HepG2 (cell line): ENCODE measurements at regions not wholly inside any gene's neighbourhood (a gene's known extent, or its start where the extent isn't known, plus 50 kb on each side); places are given as distances from the start of the nearest gene placed in this dataset.

Experiments used
- ATAC-seq: fragments of 200-7000 bp; cut with Tn5 transposase; 3 replicates; pipeline ENCODE4 v1.9.1; 2020; ENCODE audit warnings: mild to moderate bottlenecking, moderate library complexity
- BruUV-seq: library from RNA; stranded (reverse); fragments of 400-500 nt; replicated peaks from 2 replicates; lab custom pipeline; 2021; lab: Mats Ljungman, UMichigan
- CTCF ChIA-PET: fragments of 300-600 bp; formaldehyde crosslinking; extraction: SDS; loops from one replicate; lab custom pipeline; 2021; ENCODE audit warnings: low total read pairs, inconsistent platforms, low intra/inter-chr PET ratio; lab: Yijun Ruan, JAX
- POLR2A ChIA-PET: fragments of 350-600 bp; sonication (Branson Sonifier 250); formaldehyde crosslinking; loops from one replicate; lab custom pipeline; 2020; ENCODE audit warnings: antibody characterized with exemption, inconsistent platforms; lab: Yijun Ruan, JAX
- DNase-seq: peaks from one replicate; pipeline ENCODE4 v3.0.0-alpha.2; 2015; ENCODE audit warnings: low spot score
- FAIRE-seq: peaks from 3 replicates; lab custom pipeline; 2011; peaks lifted over from hg19 to GRCh38; lab: Jason Lieb, UNC
- H2AFZ ChIP-seq: one replicate; pipeline ENCODE4 v1.6.1; 2011; ENCODE audit warnings: low read length, inconsistent platforms
- H3K27ac ChIP-seq: fragments of 300-600 bp; 3 replicates; pipeline ENCODE4 v1.8.0; 2011; ENCODE audit warnings: mixed run types, mild to moderate bottlenecking, mixed read lengths, low read length, inconsistent platforms; ENCODE audit not compliant: insufficient read depth; ENCODE audit errors: extremely low read length
- H3K27me3 ChIP-seq, 2 experiments: fragments of 200-600 bp in 1 of 2; 2 replicates in 1 of 2; 3 replicates in 1 of 2; pipeline versions ENCODE4 v1.6.0 to v1.8.0; 2011; ENCODE audit warnings: low read length in 2 of 2, mild to moderate bottlenecking in 2 of 2, moderate library complexity in 2 of 2, inconsistent platforms in 1 of 2; ENCODE audit not compliant: insufficient read depth in 2 of 2, control insufficient read depth in 1 of 2
- H3K36me3 ChIP-seq, 2 experiments: fragments of 200-600 bp in 1 of 2; replicated peaks in 1 of 2; 2 replicates in 1 of 2; 3 replicates in 1 of 2; pipeline versions ENCODE4 v1.5.1 to v1.8.0; 2011; ENCODE audit warnings: low read length in 2 of 2, inconsistent platforms in 1 of 2; ENCODE audit not compliant: insufficient read depth in 2 of 2, control insufficient read depth in 1 of 2
- H3K4me1 ChIP-seq: 2 replicates; pipeline ENCODE4 v1.5.1; 2012; ENCODE audit warnings: low read length, inconsistent platforms; ENCODE audit not compliant: insufficient read depth
- H3K4me2 ChIP-seq: 2 replicates; pipeline ENCODE4 v1.6.0; 2011; ENCODE audit warnings: low read depth, low read length, inconsistent platforms
- H3K4me3 ChIP-seq, 3 experiments: fragments of 200-600 bp in 1 of 3; sonication (generic), shearing (Covaris generic) in 1 of 3; replicated peaks in 1 of 3; 2 replicates each; pipeline ENCODE4 v1.5.1; 2011 to 2016; ENCODE audit warnings: low read length in 3 of 3, inconsistent platforms in 2 of 3, low read depth in 2 of 3, mild to moderate bottlenecking in 2 of 3, control low read depth in 1 of 3, mixed read lengths in 1 of 3; ENCODE audit not compliant: insufficient read depth in 1 of 3
- H3K79me2 ChIP-seq: one replicate; pipeline ENCODE4 v1.6.1; 2011; ENCODE audit warnings: low read length, inconsistent platforms; ENCODE audit not compliant: insufficient read depth
- H3K9ac ChIP-seq: 2 replicates; pipeline ENCODE4 v1.6.0; 2011; ENCODE audit warnings: mild to moderate bottlenecking, low read depth, low read length, inconsistent platforms; ENCODE audit not compliant: insufficient read depth
- H3K9me3 ChIP-seq: 2 replicates; pipeline ENCODE4 v1.5.1; 2012; ENCODE audit warnings: mild to moderate bottlenecking, low read length
- H4K20me1 ChIP-seq: 2 replicates; pipeline ENCODE4 v1.6.0; 2011; ENCODE audit warnings: inconsistent platforms, mild to moderate bottlenecking, low read length, moderate library complexity; ENCODE audit not compliant: insufficient read depth
- MYPOP ChIP-seq: sonication (generic); formaldehyde crosslinking; IDR thresholded peaks from 2 replicates; pipeline ENCODE4 v1.8.1; 2023; ENCODE audit warnings: mild to moderate bottlenecking, moderate library complexity, missing genetic modification reagents
- POLR2AphosphoS2 ChIP-seq: IDR thresholded peaks from 2 replicates; pipeline ENCODE4 v1.6.1; 2011; ENCODE audit warnings: low read depth, low read length, improper control_type of control experiment
- RARG ChIP-seq: sonication (generic); formaldehyde crosslinking; IDR thresholded peaks from 2 replicates; pipeline ENCODE4 v1.4.0; 2020; ENCODE audit warnings: low read depth, mild to moderate bottlenecking, missing genetic modification reagents
- RFXANK ChIP-seq: IDR thresholded peaks from 2 replicates; pipeline ENCODE4 v1.6.1; 2016
- SRSF9 ChIP-seq: fragments of 200-400 bp; formaldehyde crosslinking; IDR thresholded peaks from 2 replicates; pipeline ENCODE4 v1.6.1; 2018; ENCODE audit warnings: borderline replicate concordance, mild to moderate bottlenecking, low read depth, low read length; ENCODE audit not compliant: insufficient read depth, poor library complexity, severe bottlenecking
- ZNF205 ChIP-seq: IDR thresholded peaks from 2 replicates; pipeline ENCODE4 v1.6.1; 2018; ENCODE audit warnings: missing biosample characterization, missing genetic modification reagents
- ZNF678 ChIP-seq: sonication (generic); formaldehyde crosslinking; IDR thresholded peaks from 2 replicates; pipeline ENCODE4 v1.4.0; 2020; ENCODE audit warnings: mild to moderate bottlenecking, missing genetic modification reagents
- ZNF784 ChIP-seq: sonication (generic); formaldehyde crosslinking; IDR thresholded peaks from 2 replicates; pipeline ENCODE4 v1.5.1; 2020; ENCODE audit warnings: missing genetic modification reagents, mild to moderate bottlenecking, borderline replicate concordance
- WGBS: methylation state at CpG from one replicate; pipeline ENCODE4 v1.1.6; 2017; ENCODE audit warnings: low lambda C conversion rate; 5-methylcytosine and 5-hydroxymethylcytosine counted together
- in situ Hi-C: cut with HindIII; loops from 2 replicates; pipeline ENCODE4 v1.10.0; 2017; ENCODE audit warnings: low pct_unique_long_range_greater_than_20kb; ENCODE audit not compliant: extremely low pct_ligation_motif_present
- intact Hi-C: fragments of 100-400 bp; cut with micrococcal nuclease; formaldehyde crosslinking; loops from one replicate; pipeline ENCODE4 v1.10.0; 2022; ENCODE audit not compliant: unreplicated experiment
- TF ChIP-seq, protein P1 (sequence below), 2 experiments: sonication (generic) in 1 of 2; formaldehyde crosslinking in 1 of 2; IDR thresholded peaks; 2 replicates each; pipeline versions ENCODE4 v1.4.0 to v1.6.1; 2016 to 2020; ENCODE audit warnings: borderline replicate concordance in 1 of 2, low read depth in 1 of 2, mild to moderate bottlenecking in 1 of 2, missing genetic modification reagents in 1 of 2

DNA sequence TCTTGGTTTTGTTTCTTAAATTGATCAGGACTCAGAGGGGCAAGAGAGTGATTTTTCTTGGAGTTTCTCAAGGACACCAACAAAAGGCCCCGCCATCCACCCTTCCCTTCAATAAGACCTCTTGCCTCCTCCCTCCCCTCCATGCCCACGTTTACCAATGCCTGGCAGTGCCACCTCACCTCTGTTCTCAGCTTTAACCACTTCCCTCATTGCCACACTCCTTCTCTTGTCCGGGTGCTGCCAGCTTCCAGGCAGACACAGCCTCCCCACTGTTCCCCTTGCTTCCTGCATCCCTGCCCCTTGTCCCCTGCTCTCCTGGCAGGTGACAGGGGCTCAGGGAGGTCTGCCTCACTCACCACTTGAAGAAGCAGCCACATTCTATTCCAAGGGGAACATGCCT lies 90.8 kb downstream of the LHX2 start:
- no peak for TF ChIP-seq RFXANK (CRISPR knock-in tag)
- no peak for TF ChIP-seq ZNF678 (CRISPR knock-in tag)
- no peak for TF ChIP-seq MYPOP (CRISPR knock-in tag)
- TF ChIP-seq POLR2AphosphoS2: no peak
- no peak for TF ChIP-seq ZNF205 (CRISPR knock-in tag)
- TF ChIP-seq, protein P1, sequence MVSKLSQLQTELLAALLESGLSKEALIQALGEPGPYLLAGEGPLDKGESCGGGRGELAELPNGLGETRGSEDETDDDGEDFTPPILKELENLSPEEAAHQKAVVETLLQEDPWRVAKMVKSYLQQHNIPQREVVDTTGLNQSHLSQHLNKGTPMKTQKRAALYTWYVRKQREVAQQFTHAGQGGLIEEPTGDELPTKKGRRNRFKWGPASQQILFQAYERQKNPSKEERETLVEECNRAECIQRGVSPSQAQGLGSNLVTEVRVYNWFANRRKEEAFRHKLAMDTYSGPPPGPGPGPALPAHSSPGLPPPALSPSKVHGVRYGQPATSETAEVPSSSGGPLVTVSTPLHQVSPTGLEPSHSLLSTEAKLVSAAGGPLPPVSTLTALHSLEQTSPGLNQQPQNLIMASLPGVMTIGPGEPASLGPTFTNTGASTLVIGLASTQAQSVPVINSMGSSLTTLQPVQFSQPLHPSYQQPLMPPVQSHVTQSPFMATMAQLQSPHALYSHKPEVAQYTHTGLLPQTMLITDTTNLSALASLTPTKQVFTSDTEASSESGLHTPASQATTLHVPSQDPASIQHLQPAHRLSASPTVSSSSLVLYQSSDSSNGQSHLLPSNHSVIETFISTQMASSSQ (IDR thresholded peaks at IDR 0.05; ENCODE audit: low read depth): no peak
- TF ChIP-seq, protein P1 (CRISPR knock-in tag; IDR thresholded peaks at IDR 0.05; ENCODE audit: borderline replicate concordance): no peak
- no peak for TF ChIP-seq RARG (CRISPR knock-in tag)
- no peak for TF ChIP-seq SRSF9
- no peak for TF ChIP-seq ZNF784 (CRISPR knock-in tag)
- no peak for DNase-seq
- H4K20me1 ChIP-seq: no peaks in the 10 kb centered on the region
- ChIA-PET POLR2A (no interaction called here), CTCF (no interaction called here)
- no peaks in the 10 kb centered on the region for H3K4me1 ChIP-seq
- no peak overlapping the region for H2AFZ ChIP-seq
- intact Hi-C loops: no loop called here
- no peak overlapping the region for H3K9ac ChIP-seq
- 0% methylated on average over 3 of the region's 3 CpGs for WGBS
- no peak for FAIRE-seq
- peaks cover 4 to 48% of the 10 kb centered on the region in 2 experiments; a peak in 3 of 5 replicates for H3K27me3 ChIP-seq
- no peak overlapping the region for H3K4me3 ChIP-seq
- no peak overlapping the region for H3K27ac ChIP-seq
- H3K79me2 ChIP-seq: no peaks in the 10 kb centered on the region
- in situ Hi-C loops: no loop called here
- no peaks in the 10 kb centered on the region for H3K9me3 ChIP-seq
- no peaks in the 10 kb centered on the region for H3K36me3 ChIP-seq
- no peak for ATAC-seq
- no TSS peak for BruUV-seq
- H3K4me2 ChIP-seq: no peak overlapping the region
